Endothelial cell (in vitro differentiated cells): ENCODE measurements at regions not wholly inside any gene's neighbourhood (a gene's known extent, or its start where the extent isn't known, plus 50 kb on each side); places are given as distances from the start of the nearest gene placed in this dataset.

ENCODE experiments used
- DNase-seq: peaks from one replicate; pipeline ENCODE4 v3.0.0; 2021; ENCODE audit warnings: low spot score
- H3K27ac Mint-ChIP-seq: one replicate; pipeline ENCODE4 v1.8.0; 2021; ENCODE audit warnings: mixed read lengths, inconsistent platforms; ENCODE audit not compliant: unreplicated experiment
- H3K27me3 Mint-ChIP-seq: one replicate; pipeline ENCODE4 v1.8.0; 2021; ENCODE audit warnings: mild to moderate bottlenecking, moderate library complexity, mixed read lengths, inconsistent platforms; ENCODE audit not compliant: unreplicated experiment
- H3K36me3 Mint-ChIP-seq: one replicate; pipeline ENCODE4 v1.8.0; 2021; ENCODE audit warnings: mild to moderate bottlenecking, low read depth, mixed read lengths, inconsistent platforms; ENCODE audit not compliant: unreplicated experiment
- H3K4me1 Mint-ChIP-seq: one replicate; pipeline ENCODE4 v1.8.0; 2021; ENCODE audit warnings: mild to moderate bottlenecking, mixed read lengths, inconsistent platforms; ENCODE audit not compliant: unreplicated experiment
- H3K4me3 Mint-ChIP-seq: one replicate; pipeline ENCODE4 v1.8.0; 2021; ENCODE audit warnings: mild to moderate bottlenecking, mixed read lengths, inconsistent platforms; ENCODE audit not compliant: unreplicated experiment
- H3K9me3 Mint-ChIP-seq: one replicate; pipeline ENCODE4 v1.8.0; 2021; ENCODE audit warnings: mixed read lengths, inconsistent platforms; ENCODE audit not compliant: unreplicated experiment
- CTCF ChIP-seq: fragments of 200-600 bp; sonication (generic); IDR thresholded peaks from one replicate; pipeline ENCODE4 v1.5.0; 2021; ENCODE audit warnings: antibody characterized with exemption; ENCODE audit not compliant: unreplicated experiment

GRCh38 chr7:13235436-13235835, 548.0 kb downstream of the ARL4A start:
- DNase-seq = no peak
- no peak for TF ChIP-seq CTCF
- no peaks in the 10 kb centered on the region for H3K9me3 Mint-ChIP-seq

GRCh38 chr7:13236026-13236425, 548.6 kb downstream of the ARL4A start:
- H3K27me3 Mint-ChIP-seq = no peaks in the 10 kb centered on the region
- no peaks in the 10 kb centered on the region for H3K4me1 Mint-ChIP-seq
- no peaks in the 10 kb centered on the region for H3K9me3 Mint-ChIP-seq
- no peak for DNase-seq
- H3K36me3 Mint-ChIP-seq = no peaks in the 10 kb centered on the region
- no peak overlapping the region for H3K4me3 Mint-ChIP-seq
- no peak overlapping the region for H3K27ac Mint-ChIP-seq
- no peak for TF ChIP-seq CTCF

More at GRCh38 chr7:13235436-13235835, 548.0 kb downstream of the ARL4A start:
- Mint-ChIP-seq H3K36me3 (no peaks in the 10 kb centered on the region), H3K27me3 (no peaks in the 10 kb centered on the region), H3K27ac (no peak overlapping the region), H3K4me1 (no peaks in the 10 kb centered on the region), H3K4me3 (no peak overlapping the region)

- no peaks in the 10 kb centered on the region for H3K36me3 Mint-ChIP-seq
- no peak overlapping the region for H3K4me3 Mint-ChIP-seq
- no peak overlapping the region for H3K27ac Mint-ChIP-seq
- DNase-seq = no peak
- no peak for TF ChIP-seq CTCF
- H3K9me3 Mint-ChIP-seq = no peaks in the 10 kb centered on the region
- H3K4me1 Mint-ChIP-seq = no peaks in the 10 kb centered on the region
- H3K27me3 Mint-ChIP-seq = peaks cover 2% of the 10 kb centered on the region
Observed at GRCh38 chr7:13240349-13240748, 552.9 kb downstream of the ARL4A start.

DNA sequence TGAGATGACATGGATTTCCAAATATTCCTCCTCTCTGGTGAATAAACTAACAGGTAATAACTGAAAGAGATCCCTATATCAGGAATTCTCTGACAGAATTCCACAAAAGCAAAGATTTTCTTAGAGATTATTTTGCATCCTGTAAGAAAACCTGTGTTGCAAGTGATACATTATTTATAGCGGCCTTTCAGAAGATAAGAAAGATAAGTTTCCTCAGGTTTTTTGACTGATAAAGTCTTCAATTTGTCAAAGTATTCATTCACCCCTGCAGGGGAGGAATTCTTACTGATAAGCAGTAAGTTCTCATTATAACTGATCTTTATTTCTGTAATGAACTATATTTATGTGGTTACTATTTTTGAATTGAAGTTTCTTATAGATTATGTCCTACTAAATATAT, 554.0 kb downstream of the ARL4A start:
- no peak for TF ChIP-seq CTCF
- Mint-ChIP-seq H3K4me1 (no peaks in the 10 kb centered on the region), H3K4me3 (no peak overlapping the region), H3K27ac (no peak overlapping the region), H3K27me3 (peaks cover 2% of the 10 kb centered on the region), H3K9me3 (no peaks in the 10 kb centered on the region), H3K36me3 (no peaks in the 10 kb centered on the region)
- no peak for DNase-seq

- no peaks in the 10 kb centered on the region for H3K36me3 Mint-ChIP-seq
- DNase-seq = no peak
- no peaks in the 10 kb centered on the region for H3K9me3 Mint-ChIP-seq
- no peak for TF ChIP-seq CTCF
- H3K27ac Mint-ChIP-seq = no peak overlapping the region
- no peaks in the 10 kb centered on the region for H3K4me1 Mint-ChIP-seq
- H3K27me3 Mint-ChIP-seq = no peaks in the 10 kb centered on the region
- H3K4me3 Mint-ChIP-seq = no peak overlapping the region
Observed at GRCh38 chr7:13257661-13258060, 570.2 kb downstream of the ARL4A start.
